ENCODE measurements at regions not wholly inside any gene's neighbourhood (a gene's known extent, or its start where the extent isn't known, plus 50 kb on each side); places are given as distances from the start of the nearest gene placed in this dataset.

DNA sequence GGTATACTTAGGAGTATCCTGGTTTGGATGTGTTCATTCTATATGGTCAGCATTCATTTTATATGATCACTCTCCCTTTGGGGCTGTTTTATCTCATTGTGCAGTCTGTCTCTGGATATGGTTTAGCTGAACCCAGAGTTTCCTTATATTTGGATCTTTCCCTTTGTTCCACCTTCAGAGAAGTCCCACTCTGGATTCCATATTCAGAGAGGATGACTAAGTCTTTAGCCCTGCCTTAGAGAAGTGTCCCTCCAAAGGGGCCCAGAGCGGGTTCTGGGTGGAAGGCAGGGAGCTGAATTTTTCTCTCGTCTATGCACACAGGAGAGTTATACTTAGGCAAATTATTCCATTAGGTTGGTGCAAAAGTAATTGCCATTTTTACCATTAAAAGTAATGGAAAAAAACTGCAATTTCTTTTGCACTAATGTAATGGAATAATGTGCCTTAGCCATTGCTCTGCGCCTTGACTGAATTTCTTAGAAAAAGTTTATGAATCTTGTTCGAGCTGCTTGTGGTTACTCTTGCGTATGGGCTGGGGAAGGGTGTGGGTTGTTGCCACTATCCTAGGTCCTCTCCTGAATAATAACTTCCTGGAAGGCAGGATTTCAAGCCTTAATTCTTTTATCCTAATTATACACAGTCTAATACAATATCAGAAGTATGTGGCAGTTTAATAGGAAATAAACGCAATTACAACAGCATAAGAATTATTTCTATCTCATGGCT is 74.2 kb upstream of the MTPN start:
- DNase-seq (ENCODE audit: low spot score) = no peak
- TF ChIP-seq, protein P1, sequence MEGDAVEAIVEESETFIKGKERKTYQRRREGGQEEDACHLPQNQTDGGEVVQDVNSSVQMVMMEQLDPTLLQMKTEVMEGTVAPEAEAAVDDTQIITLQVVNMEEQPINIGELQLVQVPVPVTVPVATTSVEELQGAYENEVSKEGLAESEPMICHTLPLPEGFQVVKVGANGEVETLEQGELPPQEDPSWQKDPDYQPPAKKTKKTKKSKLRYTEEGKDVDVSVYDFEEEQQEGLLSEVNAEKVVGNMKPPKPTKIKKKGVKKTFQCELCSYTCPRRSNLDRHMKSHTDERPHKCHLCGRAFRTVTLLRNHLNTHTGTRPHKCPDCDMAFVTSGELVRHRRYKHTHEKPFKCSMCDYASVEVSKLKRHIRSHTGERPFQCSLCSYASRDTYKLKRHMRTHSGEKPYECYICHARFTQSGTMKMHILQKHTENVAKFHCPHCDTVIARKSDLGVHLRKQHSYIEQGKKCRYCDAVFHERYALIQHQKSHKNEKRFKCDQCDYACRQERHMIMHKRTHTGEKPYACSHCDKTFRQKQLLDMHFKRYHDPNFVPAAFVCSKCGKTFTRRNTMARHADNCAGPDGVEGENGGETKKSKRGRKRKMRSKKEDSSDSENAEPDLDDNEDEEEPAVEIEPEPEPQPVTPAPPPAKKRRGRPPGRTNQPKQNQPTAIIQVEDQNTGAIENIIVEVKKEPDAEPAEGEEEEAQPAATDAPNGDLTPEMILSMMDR (IDR thresholded peaks at IDR 0.05; ENCODE audit: extremely low read depth, missing control alignments) = no peak

DNA sequence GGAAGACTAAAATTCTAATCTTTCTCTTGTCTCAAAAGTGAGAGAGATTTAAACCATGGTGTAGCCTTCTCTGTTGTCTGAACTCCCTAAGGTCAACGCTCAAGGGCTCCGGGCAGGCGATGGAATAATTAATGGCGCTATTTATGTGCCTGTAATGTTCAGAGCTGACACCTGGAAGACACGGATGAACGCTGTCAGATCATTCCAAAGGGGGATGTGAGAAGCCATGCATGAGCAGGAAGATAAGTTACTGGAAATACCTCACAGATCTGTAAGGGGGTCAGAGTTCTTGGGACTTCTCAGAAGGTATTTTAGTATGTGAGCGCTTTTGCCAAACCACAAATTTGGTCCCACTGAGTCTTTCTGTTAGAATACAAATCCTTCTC is 73.3 kb upstream of the MTPN start:
- no peak for DNase-seq (ENCODE audit: low spot score)

DNA sequence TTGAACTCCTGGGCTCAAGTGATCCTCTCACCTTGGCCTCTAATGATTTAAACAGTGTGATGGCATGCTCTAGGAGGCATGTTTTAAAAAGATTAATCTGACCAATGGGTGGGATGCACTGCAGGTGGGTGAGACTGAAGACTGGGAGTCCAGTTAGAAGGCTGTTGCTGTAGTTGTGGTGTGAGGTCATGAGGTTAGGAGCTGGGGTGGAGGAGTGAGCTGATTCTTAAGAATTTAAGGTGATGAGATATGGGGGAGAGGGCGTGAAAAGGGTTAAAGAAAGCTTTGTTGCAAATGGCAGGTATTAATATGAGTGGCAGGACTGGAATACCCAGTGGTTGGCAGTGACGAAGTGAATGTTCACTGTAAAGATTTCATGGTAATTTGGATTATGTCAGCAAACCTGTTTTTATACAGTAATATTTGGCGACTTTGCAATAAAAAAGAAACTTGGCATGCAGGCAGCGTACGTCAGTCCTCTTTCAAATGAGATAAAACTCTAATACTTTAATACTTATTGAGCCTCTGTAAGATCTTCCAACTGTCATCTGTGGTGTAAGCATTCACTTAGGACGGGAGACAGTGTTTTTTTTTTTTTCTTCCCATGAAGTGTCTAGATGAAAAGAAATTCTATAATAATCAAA is 72.8 kb upstream of the MTPN start:
- TF ChIP-seq, protein P1 (IDR thresholded peaks at IDR 0.05; ENCODE audit: extremely low read depth, missing control alignments) = no peak
- no peak for DNase-seq (ENCODE audit: low spot score)

More for the DNA sequence above, 73.3 kb upstream of the MTPN start:
- TF ChIP-seq, protein P1 (IDR thresholded peaks at IDR 0.05; ENCODE audit: extremely low read depth, missing control alignments) = no peak

DNA sequence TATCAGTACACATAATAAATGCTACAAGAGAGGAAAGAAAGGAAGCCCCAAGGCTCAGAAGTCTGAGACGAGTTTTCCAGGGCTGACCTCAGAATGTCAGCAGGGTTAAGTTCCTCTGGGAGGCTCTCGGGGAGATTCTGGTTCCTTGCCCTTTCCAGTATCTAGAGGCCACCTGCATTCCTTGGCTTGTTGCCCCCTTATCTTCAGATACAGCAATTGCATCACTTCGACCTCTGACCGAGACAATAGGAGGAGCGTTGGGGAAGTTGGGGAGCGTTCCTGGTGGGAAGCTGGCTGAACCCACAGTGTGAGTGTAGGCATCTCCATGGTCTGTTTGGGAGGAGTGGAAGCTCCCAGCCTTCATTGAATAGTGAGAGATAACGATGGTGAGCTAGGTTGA is 72.0 kb upstream of the MTPN start:
- no peak for DNase-seq (ENCODE audit: low spot score)
- TF ChIP-seq, protein P1 (IDR thresholded peaks at IDR 0.05; ENCODE audit: extremely low read depth, missing control alignments) = no peak

DNA sequence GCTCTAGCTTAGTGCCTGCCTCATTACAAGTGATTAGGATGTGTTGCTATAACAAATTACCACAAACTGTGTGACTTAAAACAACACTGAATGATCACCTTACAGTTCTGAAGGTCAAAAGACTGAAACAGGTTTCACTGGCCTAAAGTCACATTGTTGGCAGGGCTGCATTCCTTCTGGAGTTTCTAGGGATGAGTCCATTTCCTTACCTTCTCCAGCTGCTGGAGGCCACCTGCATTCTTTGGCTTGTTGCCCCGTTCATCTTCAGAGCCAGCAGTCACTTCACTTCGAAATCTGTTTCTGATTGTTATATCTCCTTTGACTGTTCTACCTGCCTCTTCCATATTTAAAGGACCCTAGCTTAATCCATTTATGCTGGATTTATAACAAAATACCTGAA is 69.4 kb upstream of the MTPN start:
- DNase-seq (ENCODE audit: low spot score) = no peak
- TF ChIP-seq, protein P1 (IDR thresholded peaks at IDR 0.05; ENCODE audit: extremely low read depth, missing control alignments) = no peak

DNA sequence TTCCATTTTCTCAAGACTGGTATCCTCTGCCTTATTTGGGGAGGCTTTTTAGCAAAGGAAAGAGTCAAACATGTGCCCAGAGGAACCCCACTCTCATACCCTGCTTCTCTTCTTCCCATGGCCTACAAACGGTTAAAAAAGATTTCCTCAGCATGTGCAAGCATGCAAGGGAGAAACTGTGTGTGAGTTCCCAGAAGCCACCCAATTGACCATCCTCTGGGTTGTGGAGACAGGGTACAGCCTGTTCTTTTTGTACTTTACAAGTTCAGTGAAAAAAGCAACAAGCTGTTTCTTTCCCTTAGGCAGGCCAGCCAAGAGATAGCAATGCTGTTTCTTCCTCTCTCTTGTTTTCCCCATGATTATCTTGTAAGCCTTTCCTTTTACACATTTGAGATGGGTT is 68.8 kb upstream of the MTPN start:
- TF ChIP-seq, protein P1 (IDR thresholded peaks at IDR 0.05; ENCODE audit: extremely low read depth, missing control alignments) = no peak
- DNase-seq (ENCODE audit: low spot score) = no peak

DNA sequence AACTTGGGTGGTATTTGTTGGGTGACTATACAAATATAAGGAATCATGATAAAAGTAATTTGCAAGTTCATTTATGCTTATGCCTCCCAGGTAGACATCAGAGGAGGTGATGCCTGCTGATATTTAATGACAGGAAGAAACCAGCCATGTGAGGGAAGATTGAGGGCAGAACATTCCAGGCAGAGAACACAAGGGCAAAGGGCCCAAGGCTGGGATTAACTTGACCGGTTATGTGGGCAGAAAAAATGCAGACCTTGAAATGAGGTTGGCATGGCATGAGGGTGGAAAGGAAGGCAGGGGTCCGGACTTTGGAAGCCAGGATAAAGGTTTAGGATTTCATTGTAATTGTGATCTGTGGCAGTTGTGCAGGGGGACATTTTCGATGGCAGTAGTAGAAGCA is 68.0 kb upstream of the MTPN start:
- TF ChIP-seq, protein P1 (IDR thresholded peaks at IDR 0.05; ENCODE audit: extremely low read depth, missing control alignments) = no peak

More for the DNA sequence above, 68.0 kb upstream of the MTPN start:
- DNase-seq (ENCODE audit: low spot score) = no peak
